ENCODE measurements at regions not wholly inside any gene's neighbourhood (a gene's known extent, or its start where the extent isn't known, plus 50 kb on each side); places are given as distances from the start of the nearest gene placed in this dataset.
"Not testable (repeated sequence)": the region's sequence is repeated elsewhere in the genome, so short reads cannot be mapped to it uniquely, and the experiment has no call there.

GRCh38 chr21:28124541-28124940 is 868.1 kb downstream of the LTN1 start:
- no peaks in the 10 kb centered on the region for H3K9me3 Mint-ChIP-seq (ENCODE audit: unreplicated experiment)
- BruUV-seq (replicated peaks), result no TSS peak
- H3K36me3 Mint-ChIP-seq (ENCODE audit: insufficient read depth, unreplicated experiment), result no peaks in the 10 kb centered on the region
- TF ChIP-seq CTCF (IDR thresholded peaks at IDR 0.05; ENCODE audit: unreplicated experiment), result no peak
- H3K4me1 Mint-ChIP-seq (ENCODE audit: insufficient read depth, unreplicated experiment), result no peaks in the 10 kb centered on the region
- intact Hi-C loops (cut with micrococcal nuclease), result no loop called here
- no peak overlapping the region for H3K27ac Mint-ChIP-seq (ENCODE audit: low read depth, unreplicated experiment)
- POLR2A ChIA-PET, result no interaction called here
- H3K27me3 Mint-ChIP-seq (ENCODE audit: insufficient read depth, unreplicated experiment), result no peaks in the 10 kb centered on the region
- no peak overlapping the region for H3K4me3 Mint-ChIP-seq (ENCODE audit: unreplicated experiment)
- CTCF ChIA-PET, result interaction anchor here (1.1 to 1.5 kb wide), 2 partner anchors 12 to 72 kb away, joined by 3 to 4 read pairs; no protein-coding TSS in a partner anchor
- DNase-seq (ENCODE audit: unreplicated experiment), result no peak

- Mint-ChIP-seq H3K27ac (ENCODE audit: low read depth, unreplicated experiment) (no peak overlapping the region), H3K4me3 (ENCODE audit: unreplicated experiment) (no peak overlapping the region), H3K27me3 (ENCODE audit: insufficient read depth, unreplicated experiment) (no peaks in the 10 kb centered on the region), H3K9me3 (ENCODE audit: unreplicated experiment) (peaks cover 8% of the 10 kb centered on the region), H3K4me1 (ENCODE audit: insufficient read depth, unreplicated experiment) (no peaks in the 10 kb centered on the region), H3K36me3 (ENCODE audit: insufficient read depth, unreplicated experiment) (no peaks in the 10 kb centered on the region)
- no peak for TF ChIP-seq CTCF (IDR thresholded peaks at IDR 0.05; ENCODE audit: unreplicated experiment)
- CTCF ChIA-PET, result no interaction called here
- no TSS peak for BruUV-seq (replicated peaks)
- intact Hi-C loops (cut with micrococcal nuclease), result no loop called here
- no peak for DNase-seq (ENCODE audit: unreplicated experiment)
- POLR2A ChIA-PET, result interaction anchor here (0.7 kb wide), 1 partner anchor 54 kb away, joined by 3 read pairs; no protein-coding TSS in a partner anchor
These were observed 874.1 kb downstream of the LTN1 start for GRCh38 chr21:28118570-28118969.

GRCh38 chr21:28114986-28115385 is 877.7 kb downstream of the LTN1 start:
- H3K4me1 Mint-ChIP-seq (ENCODE audit: insufficient read depth, unreplicated experiment); DNase-seq (ENCODE audit: unreplicated experiment); H3K36me3 Mint-ChIP-seq (ENCODE audit: insufficient read depth, unreplicated experiment); H3K27me3 Mint-ChIP-seq (ENCODE audit: insufficient read depth, unreplicated experiment); POLR2A ChIA-PET; H3K4me3 Mint-ChIP-seq (ENCODE audit: unreplicated experiment); intact Hi-C loops (cut with micrococcal nuclease); H3K9me3 Mint-ChIP-seq (ENCODE audit: unreplicated experiment); H3K27ac Mint-ChIP-seq (ENCODE audit: low read depth, unreplicated experiment); BruUV-seq (replicated peaks): not testable (repeated sequence)
- CTCF ChIA-PET, result interaction anchor here (0.6 kb wide), 1 partner anchor 1349 kb away, joined by 3 read pairs; no protein-coding TSS in a partner anchor

- intact Hi-C loops (cut with micrococcal nuclease), result no loop called here
- H3K27me3 Mint-ChIP-seq (ENCODE audit: insufficient read depth, unreplicated experiment), result no peaks in the 10 kb centered on the region
- TF ChIP-seq CTCF (IDR thresholded peaks at IDR 0.05; ENCODE audit: unreplicated experiment), result no peak
- no peaks in the 10 kb centered on the region for H3K36me3 Mint-ChIP-seq (ENCODE audit: insufficient read depth, unreplicated experiment)
- no peak for DNase-seq (ENCODE audit: unreplicated experiment)
- ChIA-PET CTCF (no interaction called here), POLR2A (no interaction called here)
- no peaks in the 10 kb centered on the region for H3K4me1 Mint-ChIP-seq (ENCODE audit: insufficient read depth, unreplicated experiment)
- H3K27ac Mint-ChIP-seq (ENCODE audit: low read depth, unreplicated experiment), result no peak overlapping the region
- peaks cover 8% of the 10 kb centered on the region for H3K9me3 Mint-ChIP-seq (ENCODE audit: unreplicated experiment)
- no TSS peak for BruUV-seq (replicated peaks)
- no peak overlapping the region for H3K4me3 Mint-ChIP-seq (ENCODE audit: unreplicated experiment)
These were observed 879.0 kb downstream of the LTN1 start for GRCh38 chr21:28113718-28114117.

GRCh38 chr21:28112511-28112910 is 880.2 kb downstream of the LTN1 start:
- DNase-seq (ENCODE audit: unreplicated experiment), result no peak
- ChIA-PET CTCF (interaction anchor here (1.1 kb wide), 1 partner anchor 12 kb away, joined by 3 read pairs; no protein-coding TSS in a partner anchor), POLR2A (no interaction called here)
- Mint-ChIP-seq H3K27ac (ENCODE audit: low read depth, unreplicated experiment) (no peak overlapping the region), H3K4me3 (ENCODE audit: unreplicated experiment) (no peak overlapping the region), H3K4me1 (ENCODE audit: insufficient read depth, unreplicated experiment) (no peaks in the 10 kb centered on the region), H3K9me3 (ENCODE audit: unreplicated experiment) (no peaks in the 10 kb centered on the region), H3K27me3 (ENCODE audit: insufficient read depth, unreplicated experiment) (no peaks in the 10 kb centered on the region), H3K36me3 (ENCODE audit: insufficient read depth, unreplicated experiment) (no peaks in the 10 kb centered on the region)
- intact Hi-C loops (cut with micrococcal nuclease), result no loop called here
- TF ChIP-seq CTCF (IDR thresholded peaks at IDR 0.05; ENCODE audit: unreplicated experiment), result no peak
- BruUV-seq (replicated peaks), result no TSS peak

Measured in MCF 10A (cell line).